Hematopoietic multipotent progenitor cell treated with erythropoietin and hydrocortisone succinate and interleukin-3 and kit ligand, for 8 days (in vitro differentiated cells): ENCODE measurements at regions not wholly inside any gene's neighbourhood (a gene's known extent, or its start where the extent isn't known, plus 50 kb on each side); places are given as distances from the start of the nearest gene placed in this dataset.

Experiments used
- DNase-seq: peaks from one replicate; pipeline ENCODE4 v3.0.0-alpha.2; 2015

- DNase-seq, result no peak
Measured at GRCh38 chr4:11039634-11040131, 355.1 kb upstream of the CLNK start.

DNA sequence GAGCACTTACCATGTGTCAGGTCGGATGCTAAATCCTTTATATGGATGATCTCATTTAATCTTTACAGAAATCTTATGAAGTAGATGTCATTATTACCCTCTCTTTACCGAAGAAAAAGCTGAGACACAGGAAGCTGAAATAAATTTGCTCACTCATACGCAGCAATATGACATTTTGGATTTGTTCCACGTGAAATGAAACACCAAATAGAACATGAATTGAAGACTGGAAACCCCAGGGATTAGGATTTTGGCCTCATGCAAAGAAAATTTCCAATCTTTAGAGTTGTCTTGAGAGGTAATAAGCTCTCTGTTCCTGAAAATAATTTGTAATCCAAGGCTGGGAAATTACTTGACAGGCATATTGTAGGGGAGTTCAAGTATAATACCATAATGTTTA lies 354.4 kb upstream of the CLNK start:
- no peak for DNase-seq

DNA sequence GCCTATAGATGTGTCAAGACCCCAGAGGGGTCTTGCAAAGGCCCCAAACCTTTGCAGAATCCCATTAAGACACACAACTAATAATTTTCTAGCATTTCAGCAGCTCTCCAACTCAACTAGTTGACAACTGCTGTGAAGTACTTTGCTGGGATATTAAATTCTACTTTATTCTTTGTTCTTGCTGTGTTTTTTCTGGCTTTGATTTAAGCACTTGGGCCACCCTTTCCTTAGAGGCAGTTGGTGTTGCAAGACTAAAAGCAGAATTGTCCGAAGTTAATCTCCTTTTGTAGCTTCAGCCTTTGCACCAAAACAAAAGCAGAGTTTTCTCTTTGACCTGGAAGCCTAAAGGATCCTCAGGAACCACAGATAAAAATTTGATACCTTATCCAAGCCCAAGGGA lies 353.1 kb upstream of the CLNK start:
- no peak for DNase-seq

DNA sequence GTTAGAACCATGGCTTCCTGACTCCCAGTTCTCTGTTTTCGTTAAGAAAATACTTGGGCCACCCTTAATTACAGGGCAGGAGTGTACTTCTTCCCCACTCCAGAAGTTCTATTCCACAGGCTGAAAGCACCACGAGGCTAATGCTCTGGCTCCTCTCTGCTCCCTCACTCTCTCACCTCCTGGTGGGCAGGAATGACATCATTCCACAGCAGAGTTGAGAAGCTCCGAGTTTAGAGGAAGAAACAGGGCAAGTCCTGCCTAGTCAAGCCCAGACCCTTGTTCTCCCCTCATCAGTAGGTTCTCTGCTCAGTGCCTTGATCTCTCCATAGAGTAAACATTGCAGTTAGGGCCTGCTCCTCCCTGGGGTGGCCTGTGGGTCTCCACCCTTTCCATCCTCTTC lies 343.8 kb upstream of the CLNK start:
- DNase-seq, result no peak

- no peak for DNase-seq
Measured at GRCh38 chr4:11021333-11021732, 336.8 kb upstream of the CLNK start.

GRCh38 chr4:11019451-11020240 lies 335.1 kb upstream of the CLNK start:
- DNase-seq, result no peak

DNA sequence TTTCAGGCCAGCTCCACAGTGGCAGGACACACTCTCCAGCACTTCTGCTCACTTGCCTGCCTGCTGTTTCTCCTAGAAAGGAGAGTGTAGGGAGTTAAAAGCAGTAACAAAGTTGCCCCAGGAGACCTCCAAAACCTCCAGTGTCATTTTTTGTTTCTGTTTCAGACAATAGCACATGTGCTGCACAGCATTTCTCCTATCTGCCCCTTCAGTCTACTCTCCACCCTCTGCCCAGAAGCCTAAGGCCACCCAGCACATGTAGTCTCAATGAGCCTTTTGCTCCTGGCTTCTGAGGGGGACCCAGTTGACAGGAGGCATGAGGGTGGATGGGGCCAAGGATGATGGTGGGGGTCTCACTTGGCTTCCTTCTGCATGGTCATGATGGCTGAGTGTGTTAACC lies 329.6 kb upstream of the CLNK start:
- DNase-seq, result no peak

DNA sequence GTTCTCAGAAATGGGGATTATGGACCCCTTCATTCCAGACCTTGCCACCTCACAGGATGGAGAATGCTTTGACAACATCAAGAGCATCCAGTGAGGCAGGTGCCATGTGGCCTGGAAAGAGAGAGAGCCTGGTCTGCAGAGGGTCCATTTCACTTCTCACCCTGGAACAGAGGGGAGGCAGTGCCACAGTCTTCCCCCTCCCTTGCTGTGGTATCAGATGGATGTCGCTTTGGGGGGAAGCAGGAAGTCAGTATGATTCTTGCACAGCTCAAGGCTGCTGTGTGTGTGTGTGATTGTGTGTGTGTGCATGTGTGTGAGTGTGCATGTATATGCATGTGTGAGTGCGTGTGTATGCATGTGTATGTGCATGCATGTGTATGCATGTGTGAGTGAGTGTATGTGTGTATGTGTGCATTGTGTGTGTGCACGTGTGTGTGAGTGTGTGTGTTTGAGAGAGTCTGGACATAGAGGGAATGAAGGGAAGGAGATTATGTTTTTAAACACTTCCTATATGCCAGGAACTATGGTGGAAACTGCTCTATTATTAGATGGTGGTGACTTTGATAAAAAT lies 328.6 kb upstream of the CLNK start:
- no peak for DNase-seq

DNA sequence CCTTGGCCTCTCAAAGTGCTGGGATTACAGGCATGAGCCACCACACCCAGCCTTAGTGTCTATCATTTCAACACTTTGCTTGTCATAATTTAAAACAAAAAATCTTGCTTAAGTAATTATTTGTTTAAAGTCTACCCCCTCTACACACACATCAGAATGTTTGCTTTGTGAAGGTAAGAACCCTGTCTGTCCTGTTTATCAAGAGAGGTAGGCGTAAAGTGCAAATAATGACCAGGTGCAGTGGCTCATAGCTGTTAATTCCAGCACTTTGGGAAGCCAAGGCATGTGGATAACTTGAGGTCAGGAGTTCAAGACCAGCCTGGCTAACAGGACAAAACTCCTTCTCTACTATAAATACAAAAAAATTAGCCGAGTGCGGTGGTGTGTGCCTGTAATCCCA lies 326.7 kb upstream of the CLNK start:
- no peak for DNase-seq

- no peak for DNase-seq
Measured at GRCh38 chr4:11010624-11011023, 326.1 kb upstream of the CLNK start.

DNA sequence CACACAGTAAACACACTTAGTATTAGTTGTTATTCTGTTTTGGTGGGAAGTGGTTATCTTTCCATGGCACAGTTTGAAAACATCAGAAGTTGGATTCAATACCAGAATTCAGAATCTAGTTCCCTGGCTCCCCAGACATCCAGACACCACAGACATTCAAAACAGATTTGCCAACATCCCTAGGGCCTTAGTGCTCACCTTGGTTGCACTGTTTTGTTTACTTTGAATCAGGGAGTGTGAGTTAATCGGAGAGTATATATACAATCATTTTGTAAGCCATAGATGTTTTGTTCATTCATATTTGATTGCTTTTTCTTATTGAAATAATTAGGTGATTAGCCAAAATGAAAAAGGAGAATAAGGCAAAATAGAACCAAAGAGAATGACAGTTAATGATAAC lies 324.7 kb upstream of the CLNK start:
- no peak for DNase-seq

- no peak for DNase-seq
Measured at GRCh38 chr4:11005300-11005699, 320.7 kb upstream of the CLNK start.

GRCh38 chr4:11004818-11005217 lies 320.2 kb upstream of the CLNK start:
- no peak for DNase-seq

GRCh38 chr4:11002961-11003360 lies 318.4 kb upstream of the CLNK start:
- no peak for DNase-seq

DNA sequence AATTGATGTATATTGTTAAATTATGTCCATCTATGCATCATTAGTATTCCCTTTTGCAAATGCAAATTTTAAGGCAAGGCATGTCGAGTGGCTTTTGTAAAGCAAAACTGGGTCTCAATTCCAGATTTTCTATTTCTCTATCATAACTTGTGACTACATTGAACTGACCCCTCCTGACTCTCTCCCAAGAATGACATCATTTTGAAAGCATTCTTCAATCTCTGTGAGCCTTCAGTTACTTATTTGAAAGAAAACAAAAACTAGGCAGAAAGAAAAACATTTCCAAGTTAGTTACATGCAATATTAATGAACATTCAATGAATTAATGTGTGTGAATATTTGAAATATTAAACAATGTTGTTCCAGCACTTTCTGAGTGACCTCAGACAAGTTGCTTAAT lies 314.3 kb upstream of the CLNK start:
- DNase-seq, result no peak

DNA sequence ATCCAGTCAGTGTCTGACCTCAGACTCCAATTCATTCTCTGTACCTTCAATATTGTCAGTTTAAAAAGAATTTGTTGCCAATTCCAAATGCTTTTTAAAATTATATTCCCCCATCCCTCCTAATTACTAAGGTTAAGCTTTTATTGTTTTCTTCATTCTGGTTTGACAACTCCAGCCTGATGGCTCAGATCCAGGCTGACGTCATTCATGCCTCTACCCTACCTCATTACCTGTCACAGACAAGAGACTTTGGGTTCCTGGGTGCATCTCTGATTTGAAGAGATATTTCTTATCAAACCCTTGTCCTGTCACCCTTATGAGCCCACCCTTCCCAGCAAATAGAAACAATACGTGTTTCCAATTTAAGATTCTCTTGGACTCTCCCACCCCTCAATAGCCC lies 300.2 kb upstream of the CLNK start:
- no peak for DNase-seq

DNA sequence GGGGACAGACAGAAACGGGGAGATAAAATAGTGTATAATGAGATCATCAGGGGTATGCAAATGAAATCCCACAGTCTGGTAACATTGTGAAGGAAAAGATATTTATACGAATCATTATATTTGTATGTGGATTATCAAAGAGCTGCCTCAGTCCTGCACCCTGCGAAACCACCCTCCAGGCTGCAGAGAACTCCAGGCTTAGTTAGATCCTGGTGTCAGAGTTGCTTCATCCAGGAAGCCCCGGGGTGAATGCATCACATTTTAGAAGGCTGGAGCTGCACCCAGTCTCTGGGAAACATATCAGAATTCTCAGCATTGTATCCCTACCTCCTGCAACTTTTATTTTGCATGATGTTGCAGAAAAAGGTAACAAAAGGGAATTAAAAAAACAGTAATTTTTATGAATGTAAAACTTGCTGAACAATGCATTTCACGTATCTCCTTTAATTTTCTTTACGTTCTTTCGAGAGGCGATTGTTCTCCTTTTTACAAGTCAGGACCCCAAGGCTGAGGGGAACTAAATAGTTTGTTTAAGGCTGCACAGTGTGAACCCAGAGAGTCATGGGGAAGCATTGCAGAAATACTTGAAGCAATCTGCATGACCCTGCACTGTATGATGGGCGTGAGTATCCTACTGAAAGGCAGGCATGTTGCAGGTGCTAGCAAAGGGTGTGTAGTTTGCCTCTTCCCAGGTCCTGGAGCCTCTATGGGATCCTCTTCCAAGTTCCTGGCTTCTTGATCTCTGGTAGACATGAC lies 299.5 kb upstream of the CLNK start:
- DNase-seq, result no peak

DNA sequence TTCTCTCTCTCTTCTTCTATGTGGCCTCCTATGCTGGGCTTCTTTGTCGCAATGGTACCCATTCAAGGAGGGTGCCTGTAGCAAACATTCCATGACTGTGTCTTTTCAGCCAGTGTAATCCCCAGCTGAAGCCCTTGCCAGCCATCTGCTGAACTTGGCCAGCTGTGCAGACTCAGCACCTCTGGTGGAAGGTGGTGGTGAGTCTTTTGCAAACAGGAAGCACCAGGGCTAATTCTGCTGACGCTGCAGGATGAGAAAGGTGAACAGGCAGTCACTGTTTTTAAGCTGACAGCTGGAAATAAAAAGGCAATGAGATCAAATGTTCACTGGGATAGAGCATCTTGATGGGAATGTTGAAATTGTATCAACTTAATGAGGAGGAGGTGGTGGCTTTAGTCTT lies 298.7 kb upstream of the CLNK start:
- no peak for DNase-seq

DNA sequence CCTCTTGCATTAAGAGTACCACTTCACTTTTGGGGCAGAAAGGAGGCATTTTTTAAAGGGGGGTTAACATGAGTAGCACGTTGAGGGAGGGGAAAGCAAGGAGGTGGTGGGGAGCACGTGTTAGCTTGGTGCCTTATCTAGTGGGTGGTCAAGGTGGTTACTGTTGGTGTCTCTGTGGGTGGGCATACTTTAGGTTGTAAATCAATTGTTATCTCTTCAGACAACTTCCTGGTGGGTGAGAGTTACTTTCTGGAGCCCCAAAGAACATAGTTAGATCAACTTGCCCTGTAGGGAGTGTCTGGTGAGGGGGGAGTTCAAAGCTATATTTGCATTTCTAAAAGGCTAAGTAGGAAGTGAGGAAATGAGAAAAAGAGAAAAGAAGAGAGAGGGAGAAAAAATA lies 297.7 kb upstream of the CLNK start:
- no peak for DNase-seq

GRCh38 chr4:10981576-10981975 lies 297.0 kb upstream of the CLNK start:
- no peak for DNase-seq

- DNase-seq, result no peak
Measured at GRCh38 chr4:10981096-10981495, 296.5 kb upstream of the CLNK start.

DNA sequence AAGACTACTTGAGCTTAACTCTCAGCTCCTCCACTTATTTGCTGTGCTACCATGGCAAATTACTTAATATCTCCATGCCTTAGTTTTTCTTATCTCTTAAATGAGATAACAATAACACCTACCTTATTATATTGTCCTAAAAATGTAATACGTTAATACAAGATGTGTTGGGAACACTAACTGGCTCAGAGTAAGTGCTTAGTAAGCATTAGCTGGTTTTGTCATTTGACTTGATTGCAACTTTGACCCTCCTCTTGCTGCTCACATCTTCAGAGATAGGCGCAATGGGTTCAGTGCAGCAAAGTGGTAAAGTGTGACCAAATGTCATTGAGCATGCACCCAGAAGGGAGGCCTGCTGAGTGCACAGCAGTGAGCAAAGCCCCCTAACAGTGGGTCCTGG lies 294.5 kb upstream of the CLNK start:
- no peak for DNase-seq

GRCh38 chr4:10977534-10977933 lies 293.0 kb upstream of the CLNK start:
- DNase-seq, result no peak

DNA sequence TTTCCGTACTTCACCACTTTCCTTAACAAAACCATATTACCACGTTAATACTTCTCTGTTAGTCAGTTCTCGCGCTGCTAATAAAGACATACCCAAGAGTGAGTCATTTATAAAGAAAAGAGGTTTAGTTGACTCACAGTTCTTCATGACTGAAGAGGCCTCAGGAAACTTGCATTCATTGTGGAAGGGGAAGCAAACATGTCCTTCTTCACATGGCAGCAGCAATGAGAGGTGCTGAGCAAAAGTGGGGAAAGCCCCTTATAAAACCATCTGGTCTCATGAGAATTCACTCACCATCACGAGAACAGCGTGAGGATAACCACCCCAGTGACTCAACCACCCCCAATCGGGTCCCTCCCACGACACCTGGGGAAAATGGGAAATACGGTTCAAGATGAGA lies 289.8 kb upstream of the CLNK start:
- DNase-seq, result no peak
